Thyroid gland (tissue), 4 donors: ENCODE measurements at regions not wholly inside any gene's neighbourhood (a gene's known extent, or its start where the extent isn't known, plus 50 kb on each side); places are given as distances from the start of the nearest gene placed in this dataset.

Experiments
- DNase-seq, 2 donors: peaks; one replicate each; pipeline ENCODE4 v3.0.0-alpha.2; 2019
- H3K27ac ChIP-seq, 3 donors: fragments of 200-600 bp; sonication (generic); 1 replicate in 2 of 3; 2 replicates in 1 of 3; pipeline ENCODE4 v1.5.1; 2016 to 2019; ENCODE audit warnings: mild to moderate bottlenecking in 1 of 3, moderate library complexity in 1 of 3
- H3K27me3 ChIP-seq: fragments of 200-600 bp; sonication (generic); one replicate; pipeline ENCODE4 v1.5.1; 2019
- H3K36me3 ChIP-seq, 2 donors: fragments of 200-600 bp; sonication (generic); one replicate each; pipeline ENCODE4 v1.5.1; 2016 to 2019
- H3K4me1 ChIP-seq, 2 donors: fragments of 200-600 bp; sonication (generic); one replicate each; pipeline ENCODE4 v1.5.1; 2017 to 2019
- H3K4me3 ChIP-seq, 3 donors: fragments of 200-600 bp; sonication (generic); replicated peaks in 1 of 3; 1 replicate in 2 of 3; 2 replicates in 1 of 3; pipeline ENCODE4 v1.5.1; 2016; ENCODE audit warnings: mild to moderate bottlenecking in 1 of 3
- H3K9me3 ChIP-seq: fragments of 200-600 bp; sonication (generic); one replicate; pipeline ENCODE4 v1.5.1; 2017
- POLR2A ChIP-seq, 2 donors: fragments of 450-650 bp; IDR thresholded peaks; one replicate each; pipeline ENCODE4 v1.6.1; 2017; ENCODE audit warnings: antibody characterized with exemption in 2 of 2, mild to moderate bottlenecking in 2 of 2, moderate library complexity in 1 of 2
- whole genome bisulfite sequencing, 2 donors: methylation state at CpG; one replicate each; pipeline ENCODE4 v1.1.5; 2017; 5-methylcytosine and 5-hydroxymethylcytosine counted together
- intact Hi-C: fragments of 100-400 bp; cut with DNase I; formaldehyde crosslinking; loops from one replicate; pipeline ENCODE4 v1.15.1; 2023
- TF ChIP-seq, protein P1 (sequence below), 6 experiments: fragments of 200-600 bp in 3 of 6; fragments of 450-650 bp in 3 of 6; sonication (generic) in 3 of 6; IDR thresholded peaks; one replicate each; pipeline ENCODE4 v1.5.1; 2016 to 2019; ENCODE audit warnings: antibody characterized with exemption in 6 of 6, mild to moderate bottlenecking in 2 of 6, inconsistent platforms in 1 of 6, moderate library complexity in 1 of 6

DNA sequence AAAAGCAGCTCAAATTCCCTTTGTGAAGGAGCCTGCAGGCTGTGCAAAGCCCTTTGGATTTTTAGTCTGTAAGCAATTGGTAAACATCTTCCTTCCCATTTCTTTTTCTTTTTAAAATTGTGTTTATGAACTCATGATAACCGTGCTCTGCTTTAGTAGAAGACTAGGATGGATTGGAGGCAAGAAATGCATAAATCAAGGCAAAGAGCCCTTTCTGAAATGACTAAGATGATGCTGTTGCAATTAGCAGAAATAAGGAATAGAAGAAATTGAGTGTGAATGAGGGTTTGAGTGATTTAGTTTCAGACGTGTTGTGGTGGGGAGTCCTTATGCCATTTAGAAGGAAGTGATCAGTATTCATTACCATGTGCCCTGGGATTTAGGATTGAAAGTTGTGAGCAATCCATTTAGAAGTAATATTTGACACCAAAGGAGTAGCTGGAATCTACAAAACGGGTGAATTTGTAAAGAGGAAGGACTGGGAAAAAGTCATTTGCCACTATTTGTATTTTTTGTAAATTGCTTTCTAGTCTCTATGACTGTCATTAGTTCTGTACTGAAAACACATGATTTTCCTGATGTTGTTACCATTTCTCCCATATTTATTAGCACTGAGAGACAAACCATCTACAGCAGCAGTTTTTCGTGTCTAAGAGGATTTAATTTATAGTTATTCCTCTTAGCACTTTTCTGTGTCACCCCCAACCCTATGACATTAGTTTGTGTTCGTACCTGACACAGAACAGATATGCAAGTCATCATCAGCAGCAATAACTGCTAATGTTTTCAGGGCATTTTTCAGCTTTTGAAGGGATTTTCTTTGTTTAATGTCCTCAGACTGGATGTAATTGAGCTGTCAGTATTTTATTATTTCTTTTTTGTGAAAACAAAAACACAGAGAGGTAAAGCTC lies 265.0 kb downstream of the UTRN start:
- peaks cover 31 to 43% of the 10 kb centered on the region in 2 donors for H3K36me3 ChIP-seq
- no peak for DNase-seq
- no peaks in the 10 kb centered on the region for H3K4me1 ChIP-seq
- 94 to 95% methylated on average over 5 of the region's 5 CpGs for WGBS, 2 donors
- H3K27me3 ChIP-seq, result no peaks in the 10 kb centered on the region
- H3K9me3 ChIP-seq, result no peaks in the 10 kb centered on the region
- intact Hi-C loops, result no loop called here
- H3K4me3 ChIP-seq, result no peak overlapping the region
- TF ChIP-seq POLR2A (IDR thresholded peaks at IDR 0.05), result no peak
- TF ChIP-seq, protein P1, sequence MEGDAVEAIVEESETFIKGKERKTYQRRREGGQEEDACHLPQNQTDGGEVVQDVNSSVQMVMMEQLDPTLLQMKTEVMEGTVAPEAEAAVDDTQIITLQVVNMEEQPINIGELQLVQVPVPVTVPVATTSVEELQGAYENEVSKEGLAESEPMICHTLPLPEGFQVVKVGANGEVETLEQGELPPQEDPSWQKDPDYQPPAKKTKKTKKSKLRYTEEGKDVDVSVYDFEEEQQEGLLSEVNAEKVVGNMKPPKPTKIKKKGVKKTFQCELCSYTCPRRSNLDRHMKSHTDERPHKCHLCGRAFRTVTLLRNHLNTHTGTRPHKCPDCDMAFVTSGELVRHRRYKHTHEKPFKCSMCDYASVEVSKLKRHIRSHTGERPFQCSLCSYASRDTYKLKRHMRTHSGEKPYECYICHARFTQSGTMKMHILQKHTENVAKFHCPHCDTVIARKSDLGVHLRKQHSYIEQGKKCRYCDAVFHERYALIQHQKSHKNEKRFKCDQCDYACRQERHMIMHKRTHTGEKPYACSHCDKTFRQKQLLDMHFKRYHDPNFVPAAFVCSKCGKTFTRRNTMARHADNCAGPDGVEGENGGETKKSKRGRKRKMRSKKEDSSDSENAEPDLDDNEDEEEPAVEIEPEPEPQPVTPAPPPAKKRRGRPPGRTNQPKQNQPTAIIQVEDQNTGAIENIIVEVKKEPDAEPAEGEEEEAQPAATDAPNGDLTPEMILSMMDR (IDR thresholded peaks at IDR 0.05), result no peak
- no peak overlapping the region for H3K27ac ChIP-seq

DNA sequence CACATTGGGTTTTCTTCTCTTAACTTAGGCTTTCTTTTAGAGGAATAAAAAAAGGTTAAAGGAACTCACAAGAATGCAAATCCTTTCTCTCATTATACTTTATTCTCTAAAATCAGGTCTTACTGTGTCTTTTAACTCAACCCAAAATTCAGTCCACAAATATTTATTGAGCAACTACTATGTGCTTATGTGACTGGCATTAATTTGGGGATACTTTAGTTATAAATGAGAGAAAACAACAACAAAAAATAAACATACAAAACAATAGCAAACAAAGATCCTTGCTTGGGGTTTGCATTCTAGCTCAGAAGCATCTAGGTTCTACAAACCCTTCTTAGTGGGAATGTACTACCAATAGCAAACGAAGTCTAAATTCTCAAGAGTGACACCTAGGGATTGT lies 266.2 kb downstream of the UTRN start:
- H3K4me1 ChIP-seq, result no peaks in the 10 kb centered on the region
- no peaks in the 10 kb centered on the region for H3K9me3 ChIP-seq
- 92 to 93% methylated on average over 1 of the region's 1 CpG for WGBS, 2 donors
- H3K4me3 ChIP-seq, result no peak overlapping the region
- H3K27ac ChIP-seq, result no peak overlapping the region
- intact Hi-C loops, result no loop called here
- DNase-seq, result no peak
- peaks cover 41 to 46% of the 10 kb centered on the region in 2 donors for H3K36me3 ChIP-seq
- H3K27me3 ChIP-seq, result no peaks in the 10 kb centered on the region
- TF ChIP-seq, protein P1 (IDR thresholded peaks at IDR 0.05), result no peak
- TF ChIP-seq POLR2A (IDR thresholded peaks at IDR 0.05), result no peak

DNA sequence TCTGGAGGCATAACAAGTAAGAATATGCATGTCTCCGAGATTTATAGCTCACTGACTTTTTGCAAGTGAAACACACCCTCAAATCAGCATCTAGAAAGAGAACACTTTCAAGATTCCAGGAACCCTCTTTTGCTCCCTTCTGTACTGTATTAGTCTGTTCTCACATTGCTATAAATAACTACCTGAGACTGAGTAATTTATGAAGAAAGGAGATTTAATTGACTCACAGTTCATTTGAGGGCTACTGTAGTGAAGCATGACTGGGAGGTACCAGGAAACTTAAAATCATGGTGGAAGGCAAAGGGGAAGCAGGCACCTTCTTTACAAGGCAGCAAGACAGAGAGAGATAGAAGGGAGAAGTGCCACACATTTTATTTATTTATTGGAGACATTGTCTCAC lies 269.9 kb downstream of the UTRN start:
- 86 to 93% methylated on average over 1 of the region's 1 CpG for WGBS, 2 donors
- Histone ChIP-seq H3K36me3 (peaks cover 39% of the 10 kb centered on the region in 2 donors), H3K4me3 (no peak overlapping the region), H3K27ac (no peak overlapping the region), H3K27me3 (no peaks in the 10 kb centered on the region), H3K4me1 (no peaks in the 10 kb centered on the region), H3K9me3 (no peaks in the 10 kb centered on the region)
- intact Hi-C loops, result no loop called here
- DNase-seq, result no peak
- TF ChIP-seq, protein P1 (IDR thresholded peaks at IDR 0.05), result no peak
- no peak for TF ChIP-seq POLR2A (IDR thresholded peaks at IDR 0.05)

DNA sequence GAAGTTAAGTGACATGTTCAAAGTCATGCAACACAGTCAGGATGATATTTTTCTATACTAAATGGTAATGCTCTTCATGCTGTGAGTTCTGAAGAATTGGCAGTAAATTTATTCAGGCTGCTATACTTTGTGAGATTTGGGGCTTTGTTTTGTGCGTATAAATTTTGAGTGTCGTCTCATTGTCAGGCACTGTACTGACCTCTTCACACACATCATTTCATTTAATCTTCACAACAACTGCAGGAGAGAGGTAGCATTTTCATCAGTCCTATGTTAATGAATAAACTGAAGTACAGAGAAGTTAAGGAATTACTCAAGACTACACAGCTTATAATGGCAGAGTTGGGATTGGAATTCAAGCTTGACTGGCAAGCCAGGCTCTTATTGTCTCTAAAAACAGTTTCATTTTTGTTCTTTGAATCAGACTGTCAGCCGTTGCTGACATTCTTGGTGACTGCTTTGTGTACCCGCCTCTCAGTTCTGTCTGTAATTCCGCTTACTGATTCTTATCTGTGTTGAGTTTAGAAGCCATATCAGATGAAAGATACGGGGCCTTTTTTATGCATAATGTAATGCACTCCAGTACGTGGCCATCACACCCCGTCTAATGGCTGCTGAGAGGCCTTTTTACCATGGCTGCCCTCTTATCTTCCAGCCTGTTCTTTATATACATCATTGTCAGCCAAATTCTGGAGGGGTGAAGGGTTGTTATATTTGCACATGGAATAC lies 274.9 kb downstream of the UTRN start:
- H3K36me3 ChIP-seq, result peaks cover 16% of the 10 kb centered on the region in 2 donors
- TF ChIP-seq, protein P1 (IDR thresholded peaks at IDR 0.05), result no peak
- no peak for TF ChIP-seq POLR2A (IDR thresholded peaks at IDR 0.05)
- H3K4me3 ChIP-seq, result no peak overlapping the region
- no peaks in the 10 kb centered on the region for H3K9me3 ChIP-seq
- DNase-seq, result no peak
- no peaks in the 10 kb centered on the region for H3K27me3 ChIP-seq
- 70 to 81% methylated on average over 8 of the region's 8 CpGs for whole genome bisulfite sequencing, 2 donors
- no peaks in the 10 kb centered on the region for H3K4me1 ChIP-seq
- H3K27ac ChIP-seq, result no peak overlapping the region
- intact Hi-C loops, result no loop called here
